GM21723 (cell line): ENCODE measurements at regions not wholly inside any gene's neighbourhood (a gene's known extent, or its start where the extent isn't known, plus 50 kb on each side); places are given as distances from the start of the nearest gene placed in this dataset.
"Not testable (repeated sequence)": the region's sequence is repeated elsewhere in the genome, so short reads cannot be mapped to it uniquely, and the experiment has no call there.

Experiments used
- ATAC-seq: cut with Tn5 transposase; IDR thresholded peaks from one replicate; pipeline ENCODE4 v1.9.1; 2021; ENCODE audit warnings: mild to moderate bottlenecking, moderate library complexity; ENCODE audit not compliant: unreplicated experiment

DNA sequence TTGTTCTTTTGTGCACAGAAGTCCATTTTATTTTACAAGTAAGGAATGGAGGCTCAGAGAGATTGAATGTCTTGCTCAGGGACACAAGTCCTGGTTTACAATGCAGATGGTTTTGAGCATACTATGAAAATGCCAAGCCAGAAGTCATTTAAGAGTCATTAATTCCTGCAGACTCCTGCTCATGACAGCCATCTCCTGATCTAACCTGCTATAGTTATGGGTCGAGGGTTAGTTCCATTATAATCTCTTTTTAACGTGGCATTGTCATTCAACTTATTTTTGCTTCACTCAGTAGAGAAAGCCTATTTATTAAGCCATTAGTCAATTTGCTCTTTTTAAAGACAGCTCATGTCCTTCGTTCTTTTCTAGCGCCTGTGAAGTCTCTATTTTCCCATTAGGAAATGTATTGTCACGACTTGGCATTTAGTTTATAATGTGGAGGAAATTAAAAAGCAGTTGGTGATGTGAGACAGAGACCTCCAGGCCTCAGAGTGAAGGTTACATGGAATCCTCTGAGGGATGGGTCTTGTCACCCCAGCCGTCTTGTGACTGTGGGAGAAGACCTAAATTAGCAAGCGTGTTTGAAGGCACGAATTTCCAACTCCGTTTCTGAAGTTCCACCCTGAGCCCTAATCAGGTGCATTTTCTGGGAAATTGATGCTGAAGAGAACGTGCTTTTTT lies 84.1 kb downstream of the ACTBL2 start:
- no peak for ATAC-seq

DNA sequence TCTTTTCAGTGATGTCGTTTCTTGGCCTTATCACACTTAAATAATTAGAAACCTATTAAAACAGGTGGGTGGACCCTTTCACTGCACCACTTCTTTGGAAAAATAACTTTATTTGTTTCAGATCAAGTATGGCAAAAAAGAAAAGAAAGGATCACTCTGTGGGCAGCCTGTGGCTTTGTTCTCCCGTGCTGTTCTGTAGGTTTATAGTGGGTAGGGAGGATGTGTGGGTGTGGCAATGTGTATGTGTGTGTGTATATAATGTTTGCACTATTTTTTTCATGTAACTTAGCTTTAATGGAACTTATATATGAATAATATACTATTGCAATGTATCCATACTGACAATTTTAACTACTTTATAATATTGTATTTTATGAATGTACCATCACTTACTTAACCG lies 85.9 kb downstream of the ACTBL2 start:
- no peak for ATAC-seq

DNA sequence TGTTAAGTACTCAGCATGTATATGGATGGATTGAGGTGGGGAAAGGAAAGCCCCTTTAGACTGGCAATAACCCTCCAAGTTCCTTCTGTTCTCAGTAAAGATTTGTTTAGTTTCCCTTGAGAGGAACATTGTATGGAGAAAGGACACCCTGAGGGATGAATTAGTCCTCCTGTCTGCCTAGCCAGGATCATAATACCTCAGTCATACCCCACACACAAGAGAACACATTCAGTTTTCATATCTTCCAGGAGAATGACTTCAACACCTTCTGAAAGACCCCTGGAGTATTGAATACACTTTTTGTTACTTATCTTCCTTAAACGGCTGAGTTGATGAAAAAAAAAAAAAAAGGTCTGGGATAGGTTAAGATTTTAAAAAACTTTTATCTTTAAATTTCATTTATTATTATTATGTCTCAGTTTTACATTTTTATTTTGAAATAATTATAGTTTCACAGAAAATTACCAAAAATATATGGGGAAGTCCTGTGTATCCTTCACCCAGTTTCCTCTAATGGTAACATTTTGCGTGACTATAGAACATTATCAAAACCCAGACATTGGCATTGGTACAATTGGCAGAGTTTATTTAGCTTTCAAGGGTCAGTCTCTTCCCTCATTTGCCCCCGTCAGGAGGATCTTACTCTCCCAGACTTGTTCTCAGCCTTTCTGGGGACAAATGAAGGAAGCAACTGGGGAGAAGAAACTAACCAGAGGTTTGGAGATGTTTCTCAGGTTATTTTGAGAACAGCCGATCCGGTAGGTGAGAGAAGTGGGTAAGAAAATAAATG lies 88.0 kb downstream of the ACTBL2 start:
- no peak for ATAC-seq

DNA sequence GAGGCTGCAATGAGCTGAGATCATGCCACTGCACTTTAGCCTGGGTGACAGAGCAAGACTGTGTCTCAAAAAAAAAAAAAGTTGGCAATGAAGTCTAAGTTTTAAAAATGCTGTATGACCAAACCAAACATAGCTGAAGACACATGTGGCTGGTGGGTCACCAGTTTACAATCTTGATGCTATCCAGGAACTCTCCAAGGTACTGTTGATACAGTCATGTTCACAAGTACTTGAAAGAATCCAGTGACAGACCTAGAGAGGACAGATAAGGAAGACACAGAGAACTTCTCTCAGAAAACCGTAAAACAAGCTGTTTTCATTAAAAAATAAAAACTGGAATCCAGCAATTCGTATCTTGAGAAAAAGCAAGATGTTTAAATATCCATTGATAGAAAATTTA lies 95.7 kb downstream of the ACTBL2 start:
- no peak for ATAC-seq

DNA sequence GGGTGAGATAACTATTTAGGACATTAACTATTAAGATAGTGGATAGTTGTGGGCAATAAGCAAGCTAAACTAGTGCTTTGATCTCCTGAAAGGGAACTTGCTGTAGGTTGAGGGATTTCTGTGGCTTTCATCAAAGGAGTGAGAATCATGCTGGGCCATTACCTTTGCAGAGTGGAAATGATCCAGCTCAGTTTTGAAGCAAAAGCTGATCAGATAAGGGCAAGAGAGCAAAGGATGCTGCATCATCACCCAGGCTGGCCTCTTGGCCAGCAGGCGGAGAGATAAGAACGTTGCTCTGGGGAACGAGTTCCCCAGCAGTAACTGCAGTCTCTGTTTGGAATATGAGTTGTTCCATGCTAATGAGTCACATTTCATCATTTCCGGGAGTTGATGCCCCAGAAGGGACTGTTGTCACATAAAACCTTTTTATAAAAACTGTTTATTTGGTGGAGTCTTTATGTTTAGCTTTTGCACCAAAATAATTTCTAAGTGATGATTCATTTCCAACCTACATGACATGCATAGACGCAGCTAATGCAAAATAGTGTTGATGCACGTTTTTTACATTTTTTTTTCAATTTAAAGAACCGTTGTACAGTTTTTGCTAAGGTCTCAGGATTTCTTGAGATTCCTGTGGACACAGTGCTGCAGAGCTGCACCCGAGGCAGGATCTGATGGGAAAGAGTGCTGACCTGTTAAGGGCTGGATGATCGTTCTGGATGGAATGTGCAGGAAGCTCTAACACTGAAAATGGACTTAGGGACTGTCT lies 99.3 kb downstream of the ACTBL2 start:
- no peak for ATAC-seq

DNA sequence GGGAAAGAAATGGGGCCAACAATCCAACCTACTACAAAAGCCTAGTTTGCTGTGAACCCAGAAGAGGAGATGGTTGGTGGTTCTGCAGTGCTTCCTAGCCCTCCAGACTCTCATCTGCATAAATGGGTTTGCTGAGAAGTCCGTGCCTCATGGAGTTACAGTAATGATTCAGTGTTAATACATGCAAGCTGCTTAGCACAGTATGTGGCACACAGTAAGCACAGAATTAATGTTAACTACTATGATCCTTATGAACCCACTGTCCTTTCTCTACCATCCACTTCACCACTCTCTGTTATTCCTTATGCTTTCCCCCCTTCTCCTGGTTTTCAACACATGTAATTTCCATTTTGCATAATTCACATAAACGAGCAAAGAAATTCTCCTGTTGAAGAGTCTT lies 100.0 kb downstream of the ACTBL2 start:
- no peak for ATAC-seq

DNA sequence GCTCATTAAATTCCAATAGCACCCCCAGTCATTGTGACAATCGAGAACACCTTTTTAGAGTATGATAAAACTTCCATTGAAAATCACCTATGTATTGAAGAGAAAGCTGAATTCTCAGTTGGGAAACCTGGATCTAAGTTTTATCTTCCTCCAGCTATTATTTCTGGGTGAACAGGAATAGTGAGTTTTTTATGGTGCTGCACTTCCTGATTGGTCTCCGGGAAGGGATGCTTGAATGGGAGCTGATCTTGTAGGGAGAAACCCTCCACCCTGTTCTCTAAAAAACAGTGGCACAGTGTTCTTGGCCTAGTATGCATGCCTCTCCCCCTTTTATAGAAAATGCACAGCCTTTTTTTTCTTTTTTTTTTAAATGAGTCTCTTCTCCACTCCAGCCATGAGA lies 112.2 kb downstream of the ACTBL2 start:
- ATAC-seq, result no peak

DNA sequence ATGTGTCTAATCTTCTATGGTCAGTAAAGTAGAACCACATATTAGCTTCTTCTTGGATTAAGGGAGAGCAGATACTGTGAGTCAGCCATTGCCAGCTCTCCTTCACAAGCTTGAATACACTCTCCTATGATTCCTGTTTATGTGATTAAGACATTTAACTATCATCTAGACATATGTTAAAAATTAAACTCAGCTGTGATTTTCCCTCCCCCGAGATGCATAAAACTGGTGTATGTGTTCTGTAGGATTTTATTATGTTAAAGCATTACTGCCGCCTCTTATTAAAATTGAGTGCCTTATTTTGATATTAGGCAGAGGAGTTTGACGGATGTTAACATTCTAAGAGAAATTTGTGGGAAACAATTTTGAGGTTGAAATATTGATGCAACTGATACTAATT lies 114.6 kb downstream of the ACTBL2 start:
- ATAC-seq, result no peak

DNA sequence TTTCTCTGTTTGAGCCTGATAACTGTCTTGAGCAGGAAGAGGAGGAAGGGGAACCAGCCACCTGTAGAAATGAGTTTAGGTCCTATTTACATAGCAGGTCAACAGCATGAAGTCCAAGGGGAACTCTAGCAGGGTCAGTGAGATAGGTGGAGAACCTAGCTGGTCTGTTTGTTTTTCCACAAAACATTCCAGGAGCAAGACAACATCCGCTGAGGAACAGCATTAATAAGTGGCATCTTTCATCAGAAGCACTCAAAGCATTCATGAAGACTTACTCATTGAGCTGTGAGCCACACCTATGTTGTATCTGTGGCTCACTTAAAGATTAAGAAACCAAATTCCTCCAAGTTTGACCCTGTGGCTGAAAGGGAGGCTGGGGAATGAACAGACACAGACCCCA lies 115.9 kb downstream of the ACTBL2 start:
- no peak for ATAC-seq

DNA sequence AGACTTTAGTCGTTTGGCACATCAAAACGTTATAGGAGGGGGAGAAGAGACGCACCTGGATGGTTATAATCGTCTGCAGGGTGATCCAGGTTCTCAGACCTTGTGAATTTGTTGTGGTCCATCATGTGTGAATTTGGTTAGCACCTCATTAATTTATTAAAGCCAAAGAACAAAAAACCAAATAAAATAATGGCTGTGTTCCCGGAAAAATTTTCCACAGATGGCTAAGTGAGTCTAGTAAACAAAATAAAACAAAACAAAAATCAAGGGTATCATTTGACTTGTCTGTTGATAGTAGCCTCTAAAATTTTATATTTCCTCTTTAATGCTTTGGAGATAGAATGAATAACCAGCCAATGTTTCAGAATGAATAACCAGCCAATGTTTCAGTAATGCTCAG lies 119.7 kb downstream of the ACTBL2 start:
- ATAC-seq, result no peak

DNA sequence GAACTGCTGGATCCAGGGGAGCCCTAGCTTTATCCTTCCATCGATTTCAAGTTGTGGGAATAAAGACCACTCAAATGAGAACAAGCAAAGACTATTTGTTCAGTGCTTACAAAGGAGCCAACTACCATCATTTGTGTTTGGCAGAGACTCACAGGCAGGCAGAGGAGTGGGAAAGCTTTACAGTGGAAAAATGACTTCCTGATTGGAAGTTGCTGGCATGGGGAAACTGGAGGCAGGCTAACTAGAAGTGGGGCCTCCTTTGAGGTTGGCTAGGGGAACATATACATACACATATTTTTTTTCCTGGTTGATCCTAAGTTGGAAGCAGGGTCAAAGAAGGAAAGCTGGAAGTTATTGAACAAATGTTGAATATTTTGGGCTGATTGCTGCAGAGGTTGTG lies 121.7 kb downstream of the ACTBL2 start:
- ATAC-seq, result no peak

DNA sequence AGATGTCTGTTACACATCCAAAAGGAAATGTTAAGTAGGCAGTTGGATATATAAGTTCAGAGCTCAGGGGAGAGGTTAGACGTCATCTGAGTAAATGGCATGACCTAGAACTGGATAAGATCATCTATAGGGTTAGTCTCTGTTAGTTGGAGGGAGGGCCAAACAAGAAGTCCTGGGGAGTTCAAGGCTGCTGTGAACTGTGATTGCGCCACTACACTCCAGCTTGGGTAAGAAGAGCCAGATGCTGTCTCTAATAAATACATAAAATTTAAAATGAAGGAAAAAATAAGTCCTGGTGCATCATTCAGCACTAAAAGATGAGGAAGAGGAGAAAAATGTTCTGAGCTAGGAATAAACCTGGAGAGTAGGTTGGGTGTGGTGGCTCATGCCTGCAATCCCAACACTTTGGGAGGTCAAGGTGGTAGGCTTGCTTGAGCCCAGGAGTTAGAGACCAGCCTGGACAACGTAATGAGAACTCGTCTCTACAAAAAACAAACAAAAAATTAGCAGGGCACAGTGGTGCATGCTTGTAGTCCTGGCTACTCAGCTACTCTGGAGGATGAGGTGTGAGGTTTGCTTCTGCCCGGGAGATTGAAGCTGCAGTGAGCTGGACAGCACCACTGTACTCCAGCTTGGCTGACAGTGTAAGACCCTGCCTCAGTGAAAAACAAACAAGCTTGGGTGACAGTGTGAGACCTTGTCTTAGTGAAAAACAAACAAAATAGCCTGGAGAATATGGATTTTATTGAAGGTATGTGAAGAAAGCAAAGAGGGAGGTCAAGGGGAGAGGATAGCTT lies 123.6 kb downstream of the ACTBL2 start:
- no peak for ATAC-seq

DNA sequence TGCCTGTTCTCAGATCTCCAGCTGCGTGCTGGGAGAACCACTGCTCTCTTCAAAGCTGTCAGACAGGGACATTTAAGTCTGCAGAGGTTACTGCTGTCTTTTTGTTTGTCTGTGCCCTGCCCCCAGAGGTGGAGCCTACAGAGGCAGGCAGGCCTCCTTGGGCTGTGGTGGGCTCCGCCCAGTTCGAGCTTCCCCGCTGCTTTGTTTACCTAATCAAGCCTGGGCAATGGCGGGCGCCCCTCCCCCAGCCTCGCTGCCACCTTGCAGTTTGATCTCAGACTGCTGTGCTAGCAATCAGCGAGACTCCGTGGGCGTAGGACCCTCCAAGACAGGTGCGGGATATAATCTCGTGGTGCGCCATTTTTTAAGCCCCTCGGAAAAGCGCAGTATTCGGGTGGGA lies 125.8 kb downstream of the ACTBL2 start:
- ATAC-seq, result not testable (repeated sequence)

DNA sequence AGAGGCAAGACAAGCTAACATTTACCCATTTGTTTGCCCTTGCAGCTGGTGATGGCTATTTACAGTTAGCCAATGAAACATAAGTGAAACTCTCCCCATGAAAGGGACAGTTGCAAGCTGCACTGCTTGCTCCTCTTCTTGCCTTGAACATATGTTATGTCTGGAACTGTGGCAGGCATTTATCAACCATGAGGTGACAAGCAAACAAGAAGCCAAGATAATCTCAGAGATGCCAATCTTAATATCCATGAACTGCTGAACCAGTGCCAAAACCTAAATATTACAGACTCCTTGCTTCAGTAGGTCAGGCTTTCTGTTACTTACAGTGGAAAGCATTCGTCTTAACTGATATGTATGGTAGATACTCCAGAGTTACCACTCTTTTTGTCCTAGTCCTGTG lies 133.4 kb downstream of the ACTBL2 start:
- no peak for ATAC-seq

DNA sequence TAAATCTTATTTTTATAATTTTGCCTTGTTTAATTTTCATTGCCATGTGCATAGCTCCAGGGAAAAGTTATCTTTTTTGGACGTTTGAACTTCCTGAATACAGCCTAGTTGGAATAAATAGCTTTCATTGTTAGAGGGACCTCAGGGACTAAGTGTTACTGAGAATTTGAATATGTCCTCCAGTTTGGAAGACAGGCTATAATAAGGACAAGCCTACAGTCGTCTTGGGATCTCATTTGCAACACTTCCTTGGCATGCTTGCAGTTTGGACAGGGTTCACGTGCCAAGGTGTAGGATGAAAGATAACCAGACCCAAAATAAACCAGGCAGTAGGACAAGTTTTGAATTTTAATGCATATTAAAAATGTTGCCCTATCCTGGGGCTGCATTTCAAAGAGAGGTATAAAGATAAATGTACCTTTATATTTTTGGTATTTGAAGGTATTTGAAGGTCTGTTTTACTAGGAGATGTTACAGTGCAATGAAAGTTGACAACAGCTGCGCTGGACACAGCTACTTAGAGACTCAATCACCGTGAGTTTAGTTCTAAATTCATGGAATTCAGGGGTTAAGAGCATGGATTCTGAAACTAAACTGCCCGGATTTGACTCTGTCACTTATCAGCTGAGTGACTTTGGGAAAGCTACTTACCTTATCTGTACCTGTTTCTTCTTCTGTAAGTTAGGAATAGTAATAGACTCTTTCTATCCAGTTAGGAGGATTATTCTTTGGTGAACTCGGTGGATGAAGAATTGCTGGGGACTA lies 134.1 kb downstream of the ACTBL2 start:
- no peak for ATAC-seq

DNA sequence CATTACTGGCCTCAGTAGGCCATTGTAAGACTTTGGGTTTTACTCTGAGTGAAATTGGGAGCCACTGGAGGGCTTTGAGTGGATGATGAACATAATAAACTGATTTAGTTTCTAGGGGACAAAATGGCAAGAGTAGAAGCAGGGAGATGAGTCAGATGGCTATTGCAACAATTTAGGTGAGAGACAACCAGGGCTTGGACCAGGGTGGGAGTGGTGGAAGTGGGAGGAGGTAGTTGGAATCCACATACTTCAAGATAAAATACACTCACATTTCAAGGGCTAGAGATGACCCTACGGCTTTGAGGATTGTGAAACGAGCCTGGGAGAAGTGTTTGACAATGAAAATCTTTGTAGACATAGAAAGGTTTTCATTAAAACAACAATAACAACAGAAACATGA lies 136.3 kb downstream of the ACTBL2 start:
- no peak for ATAC-seq

DNA sequence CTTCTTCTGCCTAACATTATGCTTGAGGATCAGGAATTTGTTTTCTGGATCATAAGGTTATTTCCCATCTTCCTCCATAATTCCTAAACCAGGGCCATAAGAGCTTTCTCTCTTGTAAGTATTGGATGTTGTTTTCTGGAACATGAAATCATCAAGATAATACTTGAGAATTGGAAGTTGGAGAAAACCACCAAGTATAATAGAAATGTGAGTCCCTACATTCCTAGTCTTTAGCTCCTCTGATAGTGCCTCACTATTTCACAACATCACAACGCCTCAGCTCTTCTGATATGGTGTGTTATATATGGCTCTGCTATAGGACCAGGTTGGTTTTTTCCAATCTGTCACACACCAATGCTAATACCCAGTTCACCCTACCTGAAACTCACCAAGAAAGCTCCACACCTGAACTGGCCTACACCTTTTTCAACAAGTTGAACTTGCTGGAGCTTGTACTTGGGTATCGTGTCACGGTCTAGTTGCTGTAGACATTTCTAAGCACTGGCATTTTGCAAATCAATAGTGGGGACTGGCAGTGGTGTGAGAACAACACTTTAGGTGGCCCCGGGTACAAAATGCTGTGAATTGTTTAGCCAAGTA lies 141.1 kb downstream of the ACTBL2 start:
- ATAC-seq, result no peak

DNA sequence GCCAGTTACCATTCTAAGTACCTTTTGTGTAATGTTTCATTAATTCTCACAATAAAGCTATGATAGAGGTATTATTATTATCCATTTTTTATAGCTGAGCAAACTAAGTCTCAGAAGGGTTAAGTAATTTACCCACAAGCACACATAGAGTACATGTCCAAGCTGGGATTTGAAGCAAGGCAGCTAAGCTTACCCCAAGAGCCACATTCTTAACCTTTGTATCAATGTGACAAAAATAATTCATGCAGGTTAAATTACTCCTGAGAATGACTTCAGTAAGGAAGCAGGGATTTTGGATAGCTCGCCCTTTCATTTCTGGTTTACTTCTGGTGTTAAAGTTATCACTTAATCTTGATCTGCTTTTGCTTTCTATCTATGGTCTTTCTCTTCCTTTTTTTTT lies 141.9 kb downstream of the ACTBL2 start:
- ATAC-seq, result no peak

DNA sequence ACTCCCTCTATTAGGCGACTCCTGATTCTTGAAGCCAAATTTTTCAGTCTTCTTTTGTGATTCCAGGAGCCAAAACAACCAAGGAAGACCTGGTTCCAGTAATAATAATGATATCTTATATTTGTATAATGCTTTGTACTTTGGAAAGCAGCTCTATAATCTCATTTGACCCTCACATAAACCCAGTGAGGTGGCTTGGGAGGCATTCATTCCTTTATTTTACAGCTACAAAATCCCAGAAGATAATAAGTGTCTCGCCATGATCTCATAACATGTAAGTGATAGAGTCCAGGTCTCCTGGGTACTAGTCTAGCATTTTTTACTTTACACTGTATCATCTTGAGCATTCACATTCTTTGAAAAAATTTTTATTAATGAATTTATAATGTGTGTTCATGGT lies 143.1 kb downstream of the ACTBL2 start:
- ATAC-seq, result no peak

DNA sequence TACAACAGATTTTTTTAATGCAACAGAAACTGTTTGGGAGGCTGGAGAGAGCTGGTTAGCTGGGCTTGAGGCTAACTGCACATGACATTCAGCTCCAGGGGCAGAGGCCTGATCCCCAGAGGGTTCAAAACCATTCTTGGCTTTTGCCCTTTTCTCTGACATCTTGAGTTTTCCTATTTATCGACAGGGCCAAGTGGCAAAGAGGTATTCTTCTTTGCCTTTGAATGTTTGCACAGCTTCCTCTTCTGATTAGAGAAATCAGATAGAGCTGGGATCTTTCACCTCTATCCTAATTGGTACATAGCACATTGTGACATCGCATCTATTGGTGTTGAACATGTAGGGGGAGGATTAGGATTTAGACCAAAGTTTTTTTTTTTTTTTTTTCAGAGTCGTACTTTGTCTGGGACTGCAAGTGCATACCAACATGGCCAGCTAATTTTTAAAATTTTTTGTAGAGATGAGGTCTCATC lies 143.7 kb downstream of the ACTBL2 start:
- ATAC-seq, result no peak
